Endometrial microvascular endothelial cells (primary cell): ENCODE measurements at regions not wholly inside any gene's neighbourhood (a gene's known extent, or its start where the extent isn't known, plus 50 kb on each side); places are given as distances from the start of the nearest gene placed in this dataset.
"Not testable (repeated sequence)": the region's sequence is repeated elsewhere in the genome, so short reads cannot be mapped to it uniquely, and the experiment has no call there.

ENCODE experiments used
- in situ Hi-C: cut with HindIII; loops from 2 replicates; pipeline ENCODE4 v1.10.0; 2017; ENCODE audit warnings: low sequenced_read_pairs, low pct_unique_long_range_greater_than_20kb; ENCODE audit errors: inconsistent ontology term

- in situ Hi-C loops: no loop called here
Measured at GRCh38 chr2:62343206-62343605, 147.3 kb downstream of the B3GNT2 start.

- in situ Hi-C loops: no loop called here
Measured at GRCh38 chr2:62340994-62341484, 145.1 kb downstream of the B3GNT2 start.

- in situ Hi-C loops: no loop called here
Measured at GRCh38 chr2:62339837-62340236, 143.9 kb downstream of the B3GNT2 start.

- in situ Hi-C loops: no loop called here
Measured at GRCh38 chr2:62339413-62339812, 143.5 kb downstream of the B3GNT2 start.

- in situ Hi-C loops: no loop called here
Measured at GRCh38 chr2:62338111-62338510, 142.2 kb downstream of the B3GNT2 start.

GRCh38 chr2:62337403-62337802, 141.5 kb downstream of the B3GNT2 start:
- in situ Hi-C loops: no loop called here

- in situ Hi-C loops: no loop called here
Measured at GRCh38 chr2:62335612-62336011, 139.7 kb downstream of the B3GNT2 start.

GRCh38 chr2:62334440-62335058, 138.6 kb downstream of the B3GNT2 start:
- in situ Hi-C loops: no loop called here

GRCh38 chr2:62334009-62334408, 138.1 kb downstream of the B3GNT2 start:
- in situ Hi-C loops: no loop called here

- in situ Hi-C loops: no loop called here
Measured at GRCh38 chr2:62330959-62331358, 135.0 kb downstream of the B3GNT2 start.

GRCh38 chr2:62329797-62330196, 133.9 kb downstream of the B3GNT2 start:
- in situ Hi-C loops: no loop called here

GRCh38 chr2:62326735-62327134, 130.8 kb downstream of the B3GNT2 start:
- in situ Hi-C loops: no loop called here

GRCh38 chr2:62325398-62325797, 129.5 kb downstream of the B3GNT2 start:
- in situ Hi-C loops: no loop called here

- in situ Hi-C loops: no loop called here
Measured at GRCh38 chr2:62321380-62322289, 125.7 kb downstream of the B3GNT2 start.

- in situ Hi-C loops: no loop called here
Measured at GRCh38 chr2:62320657-62321357, 124.9 kb downstream of the B3GNT2 start.

- in situ Hi-C loops: not testable (repeated sequence)
Measured at GRCh38 chr2:62320137-62320536, 124.2 kb downstream of the B3GNT2 start.

- in situ Hi-C loops: no loop called here
Measured at GRCh38 chr2:62319070-62319469, 123.2 kb downstream of the B3GNT2 start.

GRCh38 chr2:62315476-62315875, 119.6 kb downstream of the B3GNT2 start:
- in situ Hi-C loops: no loop called here

GRCh38 chr2:62314291-62314690, 118.4 kb downstream of the B3GNT2 start:
- in situ Hi-C loops: no loop called here
